ENCODE measurements at regions not wholly inside any gene's neighbourhood (a gene's known extent, or its start where the extent isn't known, plus 50 kb on each side); places are given as distances from the start of the nearest gene placed in this dataset.
"Not testable (repeated sequence)": the region's sequence is repeated elsewhere in the genome, so short reads cannot be mapped to it uniquely, and the experiment has no call there.

GRCh38 chr6:142016666-142017065, 116.1 kb upstream of the GJE1 start:
- DNase-seq: not testable (repeated sequence)

- not testable (repeated sequence) for DNase-seq
These were observed 117.3 kb upstream of the GJE1 start for GRCh38 chr6:142015463-142015862.

DNA sequence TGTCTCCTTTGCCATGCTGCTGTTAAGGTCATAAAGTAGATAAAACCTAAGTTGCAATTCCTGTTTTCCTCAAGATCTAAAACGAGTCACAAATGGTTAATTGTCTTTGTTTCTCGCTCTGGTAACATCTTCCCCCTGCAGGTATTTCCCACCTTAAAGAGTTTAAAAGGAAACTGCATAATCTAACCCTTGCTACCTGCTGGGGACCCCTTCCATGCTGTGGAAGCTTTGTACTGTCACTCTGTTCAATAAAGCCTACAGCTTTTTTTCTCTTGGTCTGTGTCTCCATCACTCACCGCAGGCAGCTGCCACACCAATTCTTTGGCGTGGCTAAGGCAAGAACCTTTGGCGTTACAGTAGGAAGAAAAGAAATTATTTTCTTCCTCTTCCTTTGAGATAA, 117.7 kb upstream of the GJE1 start:
- no peak for DNase-seq

DNA sequence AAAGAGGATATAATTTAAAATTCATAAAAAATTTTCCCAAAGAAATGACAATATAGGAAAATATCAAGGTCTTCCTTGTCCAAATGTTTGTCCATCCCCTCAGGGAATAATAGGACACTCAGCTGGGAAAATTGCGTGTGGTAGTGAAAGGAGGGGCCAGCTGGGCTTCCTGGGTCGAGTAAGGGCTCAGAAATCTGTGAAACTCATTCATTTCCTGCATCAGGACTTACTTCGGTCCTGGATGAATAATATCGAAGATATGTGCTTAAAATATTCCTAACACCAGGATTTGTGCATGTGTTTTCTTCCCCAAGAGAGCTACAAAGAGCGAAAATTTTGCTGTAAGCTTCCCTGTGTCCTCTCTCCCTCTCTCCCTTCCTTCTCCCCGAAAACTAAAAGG, 118.2 kb upstream of the GJE1 start:
- no peak for DNase-seq

DNA sequence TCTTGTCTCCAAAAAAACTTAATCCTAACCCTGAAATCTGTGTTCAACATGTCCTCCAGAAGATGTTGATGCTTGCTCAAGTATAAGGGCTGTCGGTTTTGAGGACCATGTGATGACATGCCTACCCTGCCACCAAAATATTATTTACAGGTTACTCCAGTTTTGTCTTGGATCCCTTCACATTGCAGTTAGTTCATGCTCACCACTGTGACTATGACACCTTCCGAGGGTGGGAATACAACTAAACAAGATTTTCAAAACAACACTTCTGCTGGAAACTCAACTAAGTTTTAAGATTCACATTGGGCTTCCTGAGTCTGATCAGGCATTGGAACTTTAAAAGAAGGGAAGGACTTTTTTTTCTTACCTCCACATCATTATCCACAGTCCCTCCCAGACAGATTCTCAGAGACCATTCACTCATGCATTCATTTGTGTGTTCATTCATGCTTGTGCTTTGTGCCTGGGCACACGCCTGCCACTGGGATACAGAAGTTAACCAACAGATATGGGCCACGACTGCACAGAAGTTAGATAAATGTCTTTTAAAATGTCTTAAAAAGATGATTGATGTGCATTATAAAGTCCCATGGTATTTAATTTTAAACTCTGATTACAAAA, 118.7 kb upstream of the GJE1 start:
- DNase-seq: no peak

GRCh38 chr6:142013287-142013686, 119.4 kb upstream of the GJE1 start:
- no peak for DNase-seq

DNA sequence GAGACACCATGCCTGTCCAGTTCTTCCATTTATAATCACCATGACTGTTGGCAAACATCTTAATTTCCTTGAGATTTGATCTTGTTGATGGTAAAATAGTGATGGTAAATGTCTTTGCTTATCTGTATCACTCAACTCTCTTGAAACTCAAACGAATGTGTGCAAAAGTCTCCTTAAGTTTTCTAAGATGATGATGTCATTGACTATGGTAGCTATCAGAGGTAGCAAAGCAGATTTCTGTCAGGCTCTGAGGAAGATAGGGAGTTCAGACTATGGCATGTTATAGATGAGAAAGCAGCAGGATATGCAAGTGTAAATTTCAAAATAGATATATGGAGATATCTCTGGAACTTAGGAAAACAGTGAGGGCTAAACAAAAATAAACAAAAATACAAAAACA, 121.0 kb upstream of the GJE1 start:
- no peak for DNase-seq

- no peak for DNase-seq
These were observed 121.6 kb upstream of the GJE1 start for GRCh38 chr6:142011156-142011555.

DNA sequence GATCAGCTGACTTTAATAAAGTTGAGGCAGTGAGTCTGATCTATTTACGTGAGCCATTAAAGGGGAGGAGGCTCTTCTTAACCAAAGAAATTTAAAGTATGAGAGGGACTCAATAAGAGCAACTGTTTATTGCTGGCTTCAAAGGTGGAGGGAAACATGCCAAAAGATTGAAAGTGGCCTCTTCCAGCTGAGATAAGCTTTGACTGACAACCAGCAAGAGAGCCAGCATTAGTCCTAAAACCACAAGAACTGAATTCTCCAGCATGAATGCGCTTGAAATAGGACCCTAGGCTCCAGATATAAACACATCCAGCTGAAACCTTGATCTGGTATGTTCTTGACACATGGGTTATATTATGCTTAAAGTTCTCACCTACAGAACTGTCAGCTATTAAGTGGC, 123.1 kb upstream of the GJE1 start:
- no peak for DNase-seq

GRCh38 chr6:142008781-142009180, 123.9 kb upstream of the GJE1 start:
- no peak for DNase-seq

DNA sequence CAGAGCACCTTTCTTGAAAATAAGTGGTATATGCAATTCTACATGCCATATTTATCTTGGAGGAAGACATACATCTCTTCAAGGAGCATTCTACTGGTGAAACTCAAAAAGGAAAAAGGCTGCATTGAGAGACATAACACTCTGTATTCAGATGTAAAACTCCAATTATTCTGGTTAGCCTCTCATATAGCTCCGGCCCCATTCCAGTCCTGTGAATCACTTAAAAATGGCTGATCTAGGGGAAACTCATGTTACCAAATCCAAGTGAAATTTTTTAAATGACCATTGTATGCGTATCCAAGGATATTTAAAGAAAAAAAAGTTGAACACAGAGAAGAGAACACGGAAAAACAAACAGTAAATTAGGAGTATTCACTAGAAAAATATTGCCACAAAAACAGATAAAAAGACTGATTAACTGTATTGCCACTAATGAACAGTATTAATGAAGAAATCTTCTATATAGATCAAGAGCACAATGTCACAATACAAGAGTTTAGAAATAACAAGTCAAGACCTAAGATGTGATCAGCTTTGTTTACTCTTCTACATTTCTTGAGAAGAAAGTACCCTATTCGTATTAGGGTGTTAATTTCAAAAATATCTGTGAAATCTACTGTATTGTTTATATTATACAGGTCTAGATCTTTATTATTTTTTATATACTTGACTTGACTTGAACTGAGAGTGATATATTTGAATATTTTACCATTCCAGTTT, 124.5 kb upstream of the GJE1 start:
- no peak for DNase-seq

- no peak for DNase-seq
These were observed 127.7 kb upstream of the GJE1 start for GRCh38 chr6:142005021-142005420.

- no peak for DNase-seq
These were observed 129.8 kb upstream of the GJE1 start for GRCh38 chr6:142002825-142003405.

DNA sequence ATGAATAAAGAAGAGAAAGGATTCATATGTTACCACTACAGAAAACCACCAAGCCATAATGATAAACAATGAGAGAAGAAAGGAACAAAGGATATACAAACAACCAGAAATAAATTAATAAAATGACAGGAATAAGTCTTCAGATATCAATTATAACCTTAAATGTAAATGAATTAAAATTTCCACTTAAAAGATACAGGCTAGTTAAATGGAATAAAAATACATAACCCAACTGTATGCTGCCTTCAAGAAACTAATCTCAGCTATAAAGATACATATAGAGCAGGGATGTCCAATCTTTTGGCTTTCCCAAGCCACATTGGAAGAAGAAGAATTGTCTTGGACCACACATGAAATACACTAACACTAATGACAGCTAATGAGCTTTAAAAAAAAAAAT, 135.9 kb upstream of the GJE1 start:
- DNase-seq: no peak

DNA sequence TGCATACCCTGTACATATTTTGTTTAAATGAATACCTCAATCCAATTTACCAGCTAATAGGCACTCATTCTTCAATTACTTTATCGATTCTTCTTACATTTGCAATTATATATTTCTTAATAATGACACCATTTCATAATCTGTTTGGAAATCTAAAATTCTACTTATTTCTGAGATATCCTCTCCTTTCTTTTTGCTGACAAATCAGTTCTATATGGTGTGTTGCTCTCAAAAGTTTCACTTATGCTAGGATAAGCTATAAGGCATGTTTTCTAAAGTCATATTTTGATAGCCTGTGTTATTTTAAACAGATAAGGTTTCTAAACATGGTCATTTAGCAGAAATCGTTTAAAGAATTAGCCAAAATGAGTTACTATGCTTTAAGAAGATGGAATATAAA, 140.6 kb upstream of the GJE1 start:
- DNase-seq: no peak

- no peak for DNase-seq
These were observed 141.9 kb upstream of the GJE1 start for GRCh38 chr6:141990840-141991239.

- no peak for DNase-seq
These were observed 143.1 kb upstream of the GJE1 start for GRCh38 chr6:141989706-141989959.

- DNase-seq: no peak
These were observed 143.6 kb upstream of the GJE1 start for GRCh38 chr6:141988954-141989705.

DNA sequence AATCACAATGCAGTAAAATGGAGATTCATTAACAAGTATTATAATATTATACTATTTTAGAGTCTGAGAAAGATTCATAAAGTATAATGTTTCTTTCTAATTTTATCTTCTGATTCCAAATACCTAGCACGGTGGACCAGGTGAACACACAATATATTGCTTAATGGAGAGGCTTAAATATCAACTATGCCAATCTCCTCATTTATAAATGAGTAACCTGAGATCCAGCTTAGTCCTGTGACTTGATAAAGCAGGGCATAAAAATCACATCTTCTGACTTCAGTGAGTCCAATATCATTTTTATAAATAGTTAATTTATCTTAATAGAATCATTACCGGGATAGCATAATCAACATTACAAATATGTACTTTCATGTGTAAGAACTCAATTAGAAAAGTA, 144.4 kb upstream of the GJE1 start:
- no peak for DNase-seq

GRCh38 chr6:141986457-141986856, 146.3 kb upstream of the GJE1 start:
- no peak for DNase-seq

DNA sequence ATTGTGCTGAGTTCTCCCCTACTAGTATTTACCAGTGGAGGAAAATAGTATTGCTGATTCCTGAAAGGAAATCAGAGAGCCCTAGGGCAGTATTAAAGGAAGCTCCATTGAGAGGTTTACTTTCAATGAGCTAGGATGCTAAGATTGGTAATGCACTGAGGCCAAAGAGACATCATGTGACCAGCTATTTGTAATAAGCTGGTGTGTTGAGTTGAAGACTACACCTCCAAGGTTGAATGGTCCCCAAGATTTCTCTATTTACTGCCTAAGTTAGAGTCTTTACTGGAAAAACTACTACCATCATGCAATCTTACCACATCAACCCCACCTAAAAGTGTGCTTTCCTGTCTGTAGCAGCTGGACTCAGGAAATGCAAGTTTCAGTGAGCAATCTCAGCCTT, 151.5 kb upstream of the GJE1 start:
- DNase-seq: no peak

DNA sequence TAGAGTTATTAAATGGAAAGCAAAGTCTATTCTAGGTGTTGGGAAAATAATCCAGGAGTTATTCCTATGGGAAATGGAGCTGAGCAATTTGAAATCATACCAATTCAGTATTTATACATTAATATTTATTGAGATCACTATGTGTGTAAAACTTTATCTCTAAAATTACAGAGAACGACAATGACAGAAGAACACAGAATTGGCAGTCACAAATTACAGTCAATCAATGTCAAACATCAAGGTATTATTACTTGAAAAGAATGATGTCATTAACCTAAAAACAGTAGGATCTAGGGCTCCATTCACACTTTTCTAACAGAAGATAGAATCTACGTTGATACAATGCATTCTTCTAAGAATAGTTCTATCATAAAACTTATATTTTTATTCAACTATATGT, 154.9 kb upstream of the GJE1 start:
- DNase-seq: no peak

DNA sequence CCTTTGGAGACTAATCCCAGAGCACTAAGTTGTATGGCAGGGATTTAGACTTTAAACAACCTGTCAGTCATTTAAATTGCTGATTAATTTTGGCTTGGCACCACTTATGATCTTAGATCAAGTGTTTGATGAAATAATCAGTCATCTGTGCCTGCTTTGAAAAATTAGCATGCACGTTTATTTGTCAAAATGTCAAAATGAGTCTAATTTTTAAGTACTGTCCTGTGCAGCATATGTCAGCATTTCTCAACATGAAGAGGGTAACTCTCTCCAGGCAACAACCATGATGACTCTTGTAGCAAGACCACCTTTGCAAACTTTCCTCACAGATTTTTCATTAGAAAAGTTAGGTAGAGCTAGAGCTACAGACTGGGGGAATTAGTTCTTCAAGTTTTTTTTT, 155.7 kb upstream of the GJE1 start:
- no peak for DNase-seq

- not testable (repeated sequence) for DNase-seq
These were observed 162.8 kb upstream of the GJE1 start for GRCh38 chr6:141969768-141970415.
